Forelimb muscle (tissue), 1 donor: ENCODE measurements at regions not wholly inside any gene's neighbourhood (a gene's known extent, or its start where the extent isn't known, plus 50 kb on each side); places are given as distances from the start of the nearest gene placed in this dataset.
"Not testable (repeated sequence)": the region's sequence is repeated elsewhere in the genome, so short reads cannot be mapped to it uniquely, and the experiment has no call there.

Source experiments
- DNase-seq: peaks from one replicate; pipeline ENCODE4 v3.0.0-alpha.2; 2013; ENCODE audit warnings: low read depth

- DNase-seq, result no peak
Observed at GRCh38 chr10:121326905-121327304, 271.3 kb downstream of the FGFR2 start.

DNA sequence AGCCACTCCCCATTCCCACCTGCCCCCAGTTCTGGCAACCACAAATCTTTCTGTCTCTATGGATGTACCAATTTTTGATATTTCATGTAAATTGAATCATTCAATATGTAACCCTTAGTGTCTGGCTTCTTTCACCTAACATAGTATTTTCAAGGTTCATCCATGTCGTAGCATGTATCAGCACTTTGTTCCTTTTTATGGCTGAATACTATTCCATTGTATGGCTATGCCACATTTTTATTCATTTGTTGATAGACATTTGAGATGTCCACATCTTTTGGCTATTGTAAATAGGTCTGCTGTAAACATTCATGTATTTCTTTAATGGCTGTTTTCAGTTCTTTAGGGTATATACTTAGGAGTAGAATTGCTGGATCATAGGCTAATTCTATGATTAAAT, 270.5 kb downstream of the FGFR2 start:
- no peak for DNase-seq

DNA sequence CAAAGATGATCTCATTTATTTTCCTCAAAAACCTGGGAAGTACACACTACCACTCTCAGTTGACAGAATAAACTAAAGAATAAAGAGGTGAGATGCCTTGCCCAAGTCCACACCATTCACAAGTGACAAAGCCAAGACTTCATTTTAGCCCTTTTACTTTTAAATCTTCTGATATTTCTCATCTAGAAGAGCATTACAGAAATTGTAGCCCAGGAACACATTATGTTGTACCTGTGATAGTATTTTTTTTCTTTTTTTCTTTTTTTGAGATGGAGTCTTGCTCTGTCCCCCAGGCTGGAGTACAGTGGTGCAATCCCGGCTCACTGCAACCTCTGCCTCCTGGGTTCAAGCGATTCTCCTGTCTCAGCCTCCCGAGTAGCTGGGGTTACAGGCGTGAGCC, 268.6 kb downstream of the FGFR2 start:
- not testable (repeated sequence) for DNase-seq

DNA sequence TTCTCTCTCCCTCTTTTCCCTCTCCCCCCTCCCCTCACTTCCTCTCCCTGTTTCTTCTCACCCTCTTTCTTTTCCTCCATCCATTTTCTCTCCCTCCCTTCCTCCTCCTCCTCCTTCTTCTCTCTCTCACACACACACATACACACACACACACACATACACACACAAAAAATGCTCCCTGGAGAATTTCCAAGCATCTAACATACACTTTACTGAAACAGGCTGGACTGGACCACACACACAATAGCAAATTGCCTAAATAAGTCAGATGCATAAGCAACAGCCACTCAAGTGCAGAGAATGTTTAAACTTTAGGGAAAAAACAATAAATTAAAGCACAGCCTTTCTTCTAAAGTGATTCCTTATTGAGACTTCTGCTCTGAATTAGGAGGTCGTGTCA, 267.7 kb downstream of the FGFR2 start:
- no peak for DNase-seq

DNA sequence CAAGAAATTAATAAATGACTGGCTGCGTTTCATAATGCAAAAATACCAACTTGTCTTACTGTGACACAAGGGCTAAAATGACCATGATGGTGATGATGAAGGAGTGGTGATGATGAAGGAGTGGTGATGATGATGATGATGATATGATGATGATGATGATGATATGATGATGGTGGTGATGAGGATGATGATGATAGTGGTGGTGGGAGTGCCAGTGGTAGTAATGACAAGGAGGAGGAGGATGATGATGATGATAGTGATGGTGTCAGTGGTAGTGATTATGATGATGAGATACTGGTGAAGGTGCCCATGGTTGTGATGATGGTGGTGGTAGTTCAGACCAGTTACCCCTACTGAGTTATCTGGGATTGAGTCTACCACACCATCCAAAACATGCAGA, 265.9 kb downstream of the FGFR2 start:
- no peak for DNase-seq

- no peak for DNase-seq
Observed at GRCh38 chr10:121332829-121333765, 265.1 kb downstream of the FGFR2 start.

DNA sequence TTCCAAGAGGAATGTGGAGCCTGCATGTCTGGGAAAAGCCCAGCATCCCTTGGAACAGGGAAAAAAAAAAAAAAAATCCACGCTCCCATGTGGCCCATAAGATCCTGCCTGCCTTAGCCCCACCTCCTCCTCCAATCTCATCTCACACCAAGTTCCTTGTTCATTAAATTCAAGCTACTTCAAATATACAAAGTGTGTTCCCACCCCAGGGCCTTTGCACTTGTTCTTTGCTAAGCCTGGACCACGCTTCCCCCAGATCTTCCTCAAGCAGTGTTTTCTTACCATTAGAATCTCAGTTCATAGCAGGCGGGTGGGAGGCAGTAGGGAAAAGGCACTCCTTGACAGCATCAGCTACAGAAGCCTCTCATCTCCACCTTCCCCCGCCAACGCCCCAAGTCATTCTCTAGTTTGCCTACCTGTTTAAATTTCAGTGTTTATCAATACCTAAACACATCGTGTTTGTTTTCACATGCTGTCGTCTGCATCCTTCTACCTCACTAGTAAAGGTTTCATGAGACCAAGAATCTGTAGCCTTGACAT, 262.8 kb downstream of the FGFR2 start:
- DNase-seq, result no peak

- no peak for DNase-seq
Observed at GRCh38 chr10:121337427-121337826, 260.8 kb downstream of the FGFR2 start.

GRCh38 chr10:121338206-121338980, 259.9 kb downstream of the FGFR2 start:
- no peak for DNase-seq

- no peak for DNase-seq
Observed at GRCh38 chr10:121339114-121339513, 259.1 kb downstream of the FGFR2 start.

GRCh38 chr10:121340271-121340831, 257.9 kb downstream of the FGFR2 start:
- DNase-seq, result no peak

DNA sequence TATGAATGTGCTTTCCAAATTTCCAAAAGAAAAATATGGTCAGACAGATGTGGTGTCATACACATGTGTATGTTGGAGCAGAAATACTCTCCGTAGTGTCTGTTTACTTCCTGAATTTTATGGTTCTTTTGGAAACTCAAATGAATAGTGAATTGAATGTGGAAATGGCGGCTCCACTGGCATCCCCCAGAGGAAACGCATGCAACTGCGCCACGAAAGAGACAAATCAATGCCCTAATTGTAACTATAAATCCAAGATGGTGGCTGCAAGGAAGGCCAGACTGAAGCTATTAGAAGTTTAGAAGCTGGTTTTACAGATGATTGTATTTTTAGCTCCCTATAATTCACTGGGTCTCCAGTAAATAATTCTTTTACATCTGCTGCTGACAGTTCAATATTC, 246.7 kb downstream of the FGFR2 start:
- no peak for DNase-seq

DNA sequence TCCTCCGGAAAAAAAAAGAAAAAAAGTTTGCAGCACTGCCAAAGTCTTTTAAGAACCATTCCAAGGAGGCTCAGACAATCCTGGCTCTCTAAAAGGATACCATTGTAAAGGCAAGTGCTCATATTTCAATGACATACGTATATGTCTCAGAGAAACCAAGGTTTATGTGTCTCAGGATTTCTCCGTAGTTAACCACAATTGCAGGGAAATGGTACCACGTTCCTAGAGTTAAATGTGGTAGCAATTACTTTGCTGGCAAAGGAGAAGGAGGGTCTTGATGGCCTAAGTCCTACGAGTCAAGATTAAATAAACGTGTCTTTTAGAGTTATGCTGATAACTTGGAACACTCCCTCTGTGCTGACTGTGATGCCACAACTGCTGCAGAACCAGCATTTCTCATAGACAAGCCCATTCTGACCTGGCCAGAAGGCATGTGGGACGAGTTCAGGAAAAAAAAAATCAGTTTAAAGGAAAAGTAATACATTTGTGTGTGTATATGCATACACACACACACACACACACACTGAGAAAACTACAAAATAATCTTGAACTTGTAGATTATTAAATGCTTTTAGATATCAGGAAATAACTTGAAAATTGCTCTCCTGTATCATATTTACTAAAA, 245.9 kb downstream of the FGFR2 start:
- peak; percentile 1 for DNase-seq

- DNase-seq, result no peak
Observed at GRCh38 chr10:121355161-121355560, 243.1 kb downstream of the FGFR2 start.

GRCh38 chr10:121356183-121356582, 242.1 kb downstream of the FGFR2 start:
- DNase-seq, result no peak

GRCh38 chr10:121357401-121357800, 240.8 kb downstream of the FGFR2 start:
- DNase-seq, result no peak

DNA sequence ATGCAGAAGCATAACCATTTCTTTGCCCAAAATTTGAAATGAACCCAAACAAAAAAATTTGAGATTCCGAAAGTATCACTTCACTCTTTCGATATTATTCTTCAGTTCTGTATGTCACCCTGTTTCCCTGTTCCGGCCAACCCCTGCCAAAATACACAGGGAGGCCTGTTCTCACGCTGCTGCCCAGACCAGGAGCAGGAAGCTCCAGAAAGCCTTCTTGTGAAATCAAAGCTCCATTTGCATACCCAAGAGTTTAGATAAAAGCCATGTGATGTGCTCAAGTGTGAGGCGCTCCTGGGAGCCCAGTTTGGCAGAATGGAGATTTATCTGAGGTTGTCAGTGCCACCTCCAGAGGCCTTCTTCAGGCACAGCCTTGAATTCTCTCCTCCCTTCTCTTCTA, 236.2 kb downstream of the FGFR2 start:
- no peak for DNase-seq

DNA sequence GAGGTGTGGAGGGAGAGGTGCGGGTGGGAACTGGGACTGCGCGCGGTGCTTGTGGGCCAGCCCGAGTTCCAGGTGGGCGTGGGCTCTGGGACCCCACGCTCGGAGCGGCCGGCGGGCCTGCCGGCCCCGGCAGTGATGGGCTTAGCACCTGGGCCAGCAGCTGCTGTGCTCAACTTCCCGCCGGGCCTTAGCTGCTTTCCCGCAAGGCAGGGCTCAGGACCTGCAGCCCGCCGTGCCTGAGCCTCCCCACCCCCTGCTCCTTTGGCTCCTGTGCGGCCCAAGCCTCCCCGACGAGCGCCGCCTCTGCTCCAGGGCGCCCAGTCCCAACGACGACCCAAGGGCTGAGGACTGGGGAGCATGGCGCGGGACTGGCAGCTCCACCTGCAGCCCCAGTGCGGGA, 232.7 kb downstream of the FGFR2 start:
- no peak for DNase-seq

DNA sequence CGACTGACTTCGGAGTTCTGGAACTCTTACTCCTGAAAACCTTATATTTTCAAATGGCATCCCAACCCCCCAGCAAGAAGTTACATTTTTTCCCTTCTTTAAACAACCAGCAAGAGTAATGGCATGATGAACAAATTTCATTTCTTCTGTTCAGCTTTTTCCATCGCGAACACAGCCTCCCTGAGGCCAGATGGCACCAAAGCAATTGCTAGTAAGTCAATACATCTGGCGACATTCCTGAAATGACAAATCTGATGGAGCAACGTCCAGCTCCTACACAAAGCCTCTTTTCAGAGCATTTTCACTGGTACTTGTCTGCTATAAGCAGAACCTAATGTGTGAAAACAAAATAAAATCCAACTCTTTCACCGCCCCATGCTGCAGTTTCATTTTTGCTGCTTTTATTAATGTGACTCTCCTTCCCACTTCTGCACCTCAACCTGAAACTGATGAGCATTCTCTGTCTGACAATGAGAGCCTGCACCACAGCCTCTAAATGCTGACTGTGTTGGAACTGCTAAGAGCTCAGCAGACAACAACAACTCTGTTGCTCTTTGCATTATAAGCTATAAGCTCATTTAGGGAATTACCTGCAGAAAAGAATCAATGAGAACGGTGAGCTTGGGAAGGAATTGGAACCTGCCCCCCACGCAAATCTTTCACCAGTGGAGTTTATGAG, 229.8 kb downstream of the FGFR2 start:
- peak; percentile 4 for DNase-seq

GRCh38 chr10:121369616-121370015, 228.6 kb downstream of the FGFR2 start:
- peak; percentile 4 for DNase-seq

- no peak for DNase-seq
Observed at GRCh38 chr10:121371836-121372235, 226.4 kb downstream of the FGFR2 start.
